ENCODE measurements at regions not wholly inside any gene's neighbourhood (a gene's known extent, or its start where the extent isn't known, plus 50 kb on each side); places are given as distances from the start of the nearest gene placed in this dataset.

GRCh38 chr6:105954148-105954547 is 132.0 kb upstream of the PRDM1 start:
- no peak for DNase-seq

- DNase-seq = no peak
These were observed 133.1 kb upstream of the PRDM1 start for GRCh38 chr6:105952772-105953690.

GRCh38 chr6:105952326-105952725 is 133.8 kb upstream of the PRDM1 start:
- no peak for DNase-seq

- no peak for DNase-seq
These were observed 134.8 kb upstream of the PRDM1 start for GRCh38 chr6:105951322-105951721.

GRCh38 chr6:105949869-105950268 is 136.3 kb upstream of the PRDM1 start:
- DNase-seq = no peak

GRCh38 chr6:105943514-105943913 is 142.6 kb upstream of the PRDM1 start:
- no peak for DNase-seq

- DNase-seq = no peak
These were observed 144.3 kb upstream of the PRDM1 start for GRCh38 chr6:105941621-105942412.

GRCh38 chr6:105940990-105941389 is 145.1 kb upstream of the PRDM1 start:
- no peak for DNase-seq

- no peak for DNase-seq
These were observed 149.2 kb upstream of the PRDM1 start for GRCh38 chr6:105936972-105937371.

GRCh38 chr6:105935416-105935815 is 150.7 kb upstream of the PRDM1 start:
- DNase-seq = no peak

- no peak for DNase-seq
These were observed 151.4 kb upstream of the PRDM1 start for GRCh38 chr6:105934708-105935107.

- DNase-seq = no peak
These were observed 153.7 kb upstream of the PRDM1 start for GRCh38 chr6:105932440-105932839.

- DNase-seq = no peak
These were observed 156.5 kb upstream of the PRDM1 start for GRCh38 chr6:105929626-105930025.

GRCh38 chr6:105926318-105926717 is 159.8 kb upstream of the PRDM1 start:
- DNase-seq = no peak

- DNase-seq = no peak
These were observed 160.4 kb upstream of the PRDM1 start for GRCh38 chr6:105925706-105926105.

- DNase-seq = no peak
These were observed 164.4 kb upstream of the PRDM1 start for GRCh38 chr6:105921781-105922180.

GRCh38 chr6:105920071-105920470 is 166.1 kb upstream of the PRDM1 start:
- DNase-seq = no peak

GRCh38 chr6:105917038-105917695 is 169.0 kb upstream of the PRDM1 start:
- no peak for DNase-seq

GRCh38 chr6:105911106-105911629 is 175.0 kb upstream of the PRDM1 start:
- DNase-seq = no peak

- DNase-seq = no peak
These were observed 177.0 kb upstream of the PRDM1 start for GRCh38 chr6:105909106-105909505.

GRCh38 chr6:105907991-105908390 is 178.1 kb upstream of the PRDM1 start:
- DNase-seq = no peak

- DNase-seq = no peak
These were observed 178.8 kb upstream of the PRDM1 start for GRCh38 chr6:105907301-105907700.

- DNase-seq = no peak
These were observed 183.6 kb upstream of the PRDM1 start for GRCh38 chr6:105902401-105903031.
